Astrocyte of the spinal cord (primary cell): ENCODE measurements at regions not wholly inside any gene's neighbourhood (a gene's known extent, or its start where the extent isn't known, plus 50 kb on each side); places are given as distances from the start of the nearest gene placed in this dataset.

Experiments used
- DNase-seq: peaks from one replicate; pipeline ENCODE4 v3.0.0; 2011; ENCODE audit warnings: low read depth, low spot score
- H3K4me3 ChIP-seq: 2 replicates; pipeline ENCODE4 v1.5.1; 2011; ENCODE audit warnings: low read depth, mild to moderate bottlenecking, low read length, moderate library complexity
- in situ Hi-C: cut with HindIII; loops from 2 replicates; pipeline ENCODE4 v1.10.0; 2017; ENCODE audit warnings: low sequenced_read_pairs
- TF ChIP-seq, protein P1 (sequence below): IDR thresholded peaks from 2 replicates; pipeline ENCODE4 v1.5.1; 2012; ENCODE audit warnings: low read depth, mild to moderate bottlenecking, low read length, inconsistent platforms

DNA sequence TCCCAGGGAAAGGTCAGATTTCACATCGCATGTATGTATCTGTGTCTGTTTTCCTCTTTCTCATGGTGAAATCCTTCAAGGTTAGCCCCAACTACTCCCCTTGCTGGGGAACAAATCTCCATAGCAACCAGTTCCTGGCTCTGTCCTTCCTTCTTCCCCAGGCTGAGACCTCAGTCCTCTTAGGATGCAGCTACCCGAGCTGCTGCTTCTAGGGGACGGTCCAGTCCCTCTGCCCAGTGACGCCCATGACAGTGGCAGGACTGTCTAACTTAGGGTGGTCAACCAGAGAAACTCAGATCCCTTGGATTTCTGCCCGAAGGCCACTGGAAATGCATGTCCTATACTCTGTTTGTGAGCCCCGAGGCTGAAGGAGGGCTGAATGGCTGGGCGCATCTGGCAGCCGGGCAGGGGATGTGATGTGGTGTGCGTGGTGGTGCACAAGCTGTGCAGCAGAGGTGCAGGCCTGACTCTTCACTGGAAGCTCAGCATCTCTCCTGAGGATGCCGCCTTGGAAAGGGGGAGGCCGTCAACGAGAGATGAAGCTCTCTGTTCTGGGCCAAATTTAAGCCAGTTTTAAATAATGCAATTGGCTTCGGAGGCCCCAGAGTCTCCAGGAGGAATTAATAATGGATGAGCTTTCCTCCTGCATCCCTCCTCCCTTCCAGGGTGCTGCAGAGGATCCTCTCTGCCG, 118.7 kb upstream of the B3GAT1 start:
- DNase-seq, result no peak
- in situ Hi-C loops, result no loop called here
- H3K4me3 ChIP-seq, result no peak overlapping the region
- TF ChIP-seq, protein P1, sequence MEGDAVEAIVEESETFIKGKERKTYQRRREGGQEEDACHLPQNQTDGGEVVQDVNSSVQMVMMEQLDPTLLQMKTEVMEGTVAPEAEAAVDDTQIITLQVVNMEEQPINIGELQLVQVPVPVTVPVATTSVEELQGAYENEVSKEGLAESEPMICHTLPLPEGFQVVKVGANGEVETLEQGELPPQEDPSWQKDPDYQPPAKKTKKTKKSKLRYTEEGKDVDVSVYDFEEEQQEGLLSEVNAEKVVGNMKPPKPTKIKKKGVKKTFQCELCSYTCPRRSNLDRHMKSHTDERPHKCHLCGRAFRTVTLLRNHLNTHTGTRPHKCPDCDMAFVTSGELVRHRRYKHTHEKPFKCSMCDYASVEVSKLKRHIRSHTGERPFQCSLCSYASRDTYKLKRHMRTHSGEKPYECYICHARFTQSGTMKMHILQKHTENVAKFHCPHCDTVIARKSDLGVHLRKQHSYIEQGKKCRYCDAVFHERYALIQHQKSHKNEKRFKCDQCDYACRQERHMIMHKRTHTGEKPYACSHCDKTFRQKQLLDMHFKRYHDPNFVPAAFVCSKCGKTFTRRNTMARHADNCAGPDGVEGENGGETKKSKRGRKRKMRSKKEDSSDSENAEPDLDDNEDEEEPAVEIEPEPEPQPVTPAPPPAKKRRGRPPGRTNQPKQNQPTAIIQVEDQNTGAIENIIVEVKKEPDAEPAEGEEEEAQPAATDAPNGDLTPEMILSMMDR, result no peak

DNA sequence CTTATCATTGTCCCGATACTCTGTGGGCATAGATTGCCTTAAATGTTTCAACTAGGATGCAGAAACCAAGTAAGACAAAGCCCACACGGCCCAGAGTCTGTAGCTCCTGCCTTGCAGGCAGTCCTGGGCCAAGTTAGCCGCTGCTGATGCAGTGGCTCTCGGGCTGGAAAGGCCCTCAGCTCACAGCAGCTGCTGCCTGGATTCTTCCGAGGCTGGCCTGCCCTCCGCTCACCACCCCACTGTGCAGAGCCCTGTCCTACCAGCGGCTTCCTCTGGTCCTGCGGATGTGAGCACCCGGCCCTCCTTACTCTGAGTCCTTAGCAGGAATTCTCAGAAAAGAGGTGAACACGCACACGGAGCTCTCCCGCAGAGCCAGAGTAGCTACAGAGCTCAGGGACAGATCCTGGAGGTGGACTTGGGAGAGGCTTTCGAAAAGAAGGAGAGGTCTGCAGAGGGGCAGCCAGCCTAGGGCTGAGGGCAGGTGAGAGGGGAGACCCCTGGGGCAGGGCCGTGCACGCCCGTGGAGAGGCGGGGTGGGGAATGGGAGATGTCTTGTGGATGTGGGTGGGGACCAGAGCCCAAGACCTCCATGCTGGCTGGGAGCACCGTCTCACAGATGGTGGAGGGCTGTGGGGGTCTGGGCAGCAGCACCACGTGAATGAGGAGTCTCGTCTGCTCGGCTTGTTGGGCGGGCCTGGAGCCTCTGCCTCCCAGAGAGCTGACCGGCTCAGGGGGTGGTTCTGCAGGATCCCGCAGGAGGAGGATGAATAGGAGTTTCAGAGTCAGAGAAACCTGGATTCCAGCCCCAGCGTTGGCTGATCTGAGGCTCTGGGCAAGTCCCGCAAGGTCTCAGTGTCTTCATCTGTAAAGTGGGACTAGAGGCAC, 117.4 kb upstream of the B3GAT1 start:
- DNase-seq, result no peak
- TF ChIP-seq, protein P1, result no peak
- in situ Hi-C loops, result no loop called here
- no peak overlapping the region for H3K4me3 ChIP-seq

GRCh38 chr11:134528453-134528852, 116.4 kb upstream of the B3GAT1 start:
- in situ Hi-C loops, result no loop called here
- TF ChIP-seq, protein P1, result no peak
- H3K4me3 ChIP-seq, result no peak overlapping the region
- DNase-seq, result no peak

- no peak for DNase-seq
- H3K4me3 ChIP-seq, result no peak overlapping the region
- in situ Hi-C loops, result no loop called here
- TF ChIP-seq, protein P1, result no peak
These were observed 115.6 kb upstream of the B3GAT1 start for GRCh38 chr11:134527382-134528243.

- in situ Hi-C loops, result no loop called here
- TF ChIP-seq, protein P1, result no peak
- no peak for DNase-seq
- H3K4me3 ChIP-seq, result no peak overlapping the region
These were observed 113.1 kb upstream of the B3GAT1 start for GRCh38 chr11:134524896-134525845.
